DMS153 (cell line): ENCODE measurements at regions not wholly inside any gene's neighbourhood (a gene's known extent, or its start where the extent isn't known, plus 50 kb on each side); places are given as distances from the start of the nearest gene placed in this dataset.
"Not testable (repeated sequence)": the region's sequence is repeated elsewhere in the genome, so short reads cannot be mapped to it uniquely, and the experiment has no call there.

Experiments
- DNase-seq: peaks from one replicate; lab custom pipeline; 2025; lab: John Stamatoyannopoulos, UW

DNA sequence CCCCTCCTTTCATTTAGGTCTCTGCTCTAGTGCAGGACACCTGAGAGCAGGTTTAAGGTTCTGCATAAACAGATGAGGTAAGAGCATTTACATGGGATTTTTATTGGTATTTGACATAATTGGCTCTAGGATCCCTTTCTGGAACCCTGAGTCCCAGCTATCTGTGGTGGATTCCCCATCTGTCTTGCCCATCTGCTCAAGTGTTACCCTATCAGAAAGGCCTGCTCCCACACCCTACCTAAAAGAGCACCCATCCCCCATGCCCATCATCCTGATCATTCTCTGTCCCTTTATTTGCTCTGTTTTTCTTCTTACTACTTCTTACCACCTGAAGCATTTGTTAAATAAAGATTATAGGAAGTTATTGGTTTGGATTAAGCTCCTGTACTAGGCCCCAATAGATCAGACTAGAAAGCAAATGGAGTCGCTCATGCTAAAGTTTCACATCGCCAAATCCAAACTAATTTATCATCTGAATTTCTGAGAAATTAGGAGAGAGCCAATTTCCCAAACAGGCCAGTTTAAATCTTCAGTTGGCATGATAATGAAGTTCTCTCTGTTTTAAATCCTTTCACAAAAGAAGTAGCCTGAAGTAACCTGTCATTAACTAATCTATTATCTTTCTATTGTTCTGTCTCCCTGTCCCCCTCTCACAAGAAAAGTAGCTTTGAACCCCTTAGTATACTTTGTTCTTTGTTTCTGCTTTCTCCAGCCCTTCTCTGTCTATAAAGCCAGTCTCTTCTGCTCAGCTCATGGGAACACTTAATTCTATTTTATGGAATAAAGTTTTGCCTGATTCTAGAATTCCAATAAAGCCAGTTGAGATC, 178.6 kb downstream of the ZNF674 start:
- DNase-seq = no peak

DNA sequence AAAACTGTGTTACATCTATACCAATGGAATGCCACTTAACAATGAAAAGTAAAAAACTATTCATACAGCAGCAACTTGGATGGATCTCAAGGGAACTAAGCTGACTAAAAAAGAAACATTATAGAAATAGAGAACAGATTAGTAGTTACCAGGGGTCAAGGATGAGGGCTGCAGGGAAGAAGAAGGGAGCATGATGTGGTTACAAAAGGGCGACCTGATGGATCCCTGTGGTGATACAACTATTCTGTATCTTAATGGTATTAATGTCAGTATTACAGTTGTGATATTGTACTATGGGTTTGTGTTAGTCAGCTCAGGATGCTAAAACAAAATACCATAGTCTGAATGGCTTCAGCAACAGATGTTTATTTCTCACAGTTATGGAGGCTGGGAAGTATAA, 190.7 kb downstream of the ZNF674 start:
- no peak for DNase-seq

DNA sequence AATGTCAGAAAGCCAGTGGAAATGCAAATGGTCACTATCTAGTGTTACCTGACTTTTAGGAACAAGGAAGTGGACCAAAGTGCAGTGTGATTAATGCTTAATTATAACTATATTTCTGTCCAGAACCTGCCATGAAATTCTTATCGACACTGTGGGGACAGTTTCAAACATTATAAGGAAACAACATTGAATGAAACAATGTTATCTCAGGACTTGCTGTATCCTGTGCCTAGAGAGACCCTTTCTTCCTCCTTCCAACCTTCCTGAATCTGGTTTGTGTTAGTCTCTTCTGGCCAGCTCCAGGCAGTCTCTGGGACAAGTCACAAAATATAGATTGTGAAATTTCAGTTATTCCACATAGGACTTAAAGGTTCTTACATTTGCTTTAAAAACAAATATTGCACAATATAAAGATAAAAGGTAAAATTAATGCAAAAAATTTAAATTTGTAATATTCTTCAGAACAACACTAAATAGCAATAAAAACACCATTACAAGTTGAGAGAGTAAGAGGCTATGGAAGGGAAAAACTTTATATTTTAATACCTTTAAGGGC, 203.4 kb downstream of the ZNF674 start:
- no peak for DNase-seq

DNA sequence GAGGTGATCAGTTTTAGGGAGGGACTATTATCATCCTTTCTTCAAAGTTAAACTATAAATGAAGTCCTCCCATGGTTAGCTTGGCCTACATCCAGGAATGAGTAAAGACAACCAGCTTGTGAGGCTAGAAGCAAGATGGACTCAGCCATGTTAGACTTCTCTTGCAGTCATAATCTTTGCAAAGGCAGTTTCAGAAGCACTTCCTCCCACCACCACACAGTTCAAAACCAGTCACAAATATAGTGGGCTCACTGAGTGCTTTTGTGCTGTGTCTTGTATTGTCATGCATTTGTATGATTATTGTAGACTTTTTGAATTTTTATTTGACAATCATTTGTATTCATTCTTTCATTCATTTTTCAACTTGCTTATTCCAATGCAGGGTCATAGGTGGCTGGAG, 204.5 kb downstream of the ZNF674 start:
- DNase-seq = no peak

DNA sequence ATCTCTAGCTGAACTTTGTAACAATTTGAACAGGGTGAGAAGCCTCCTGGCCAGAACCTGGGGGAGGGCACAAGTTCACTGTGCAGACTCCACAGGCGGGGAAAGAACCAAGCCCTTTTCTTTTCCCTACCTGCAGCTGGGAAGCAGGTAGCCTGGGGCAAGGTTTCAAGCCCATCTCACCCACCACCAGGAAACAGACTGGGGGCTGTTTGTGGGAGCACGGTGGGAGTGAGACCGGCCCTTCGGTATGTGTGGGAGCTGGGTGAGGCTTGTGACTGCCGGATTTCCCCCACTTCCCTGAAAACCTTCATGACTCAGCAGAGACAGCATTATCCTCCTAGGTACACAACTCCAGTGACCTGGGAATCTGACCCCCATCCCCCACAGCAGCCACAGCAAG, 211.7 kb downstream of the ZNF674 start:
- DNase-seq = no peak

DNA sequence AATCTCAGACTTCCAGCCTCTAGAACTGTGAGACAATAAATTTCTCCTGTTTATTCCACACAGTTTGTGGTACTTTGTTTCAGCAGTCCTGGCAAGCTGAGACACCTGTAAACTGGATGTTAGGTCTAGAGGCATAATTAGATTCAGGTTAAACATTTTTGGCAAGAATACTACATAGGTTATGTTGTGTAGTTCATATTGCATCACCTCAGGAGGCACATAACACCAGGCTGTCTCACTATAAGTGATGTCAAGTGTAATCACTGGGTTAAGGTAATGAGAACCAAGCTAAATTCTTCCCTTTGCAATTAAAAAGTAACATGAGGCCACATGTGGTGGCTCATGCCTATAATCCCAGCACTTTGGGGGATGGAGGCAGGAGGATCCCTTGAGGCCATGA, 214.2 kb downstream of the ZNF674 start:
- DNase-seq = no peak

DNA sequence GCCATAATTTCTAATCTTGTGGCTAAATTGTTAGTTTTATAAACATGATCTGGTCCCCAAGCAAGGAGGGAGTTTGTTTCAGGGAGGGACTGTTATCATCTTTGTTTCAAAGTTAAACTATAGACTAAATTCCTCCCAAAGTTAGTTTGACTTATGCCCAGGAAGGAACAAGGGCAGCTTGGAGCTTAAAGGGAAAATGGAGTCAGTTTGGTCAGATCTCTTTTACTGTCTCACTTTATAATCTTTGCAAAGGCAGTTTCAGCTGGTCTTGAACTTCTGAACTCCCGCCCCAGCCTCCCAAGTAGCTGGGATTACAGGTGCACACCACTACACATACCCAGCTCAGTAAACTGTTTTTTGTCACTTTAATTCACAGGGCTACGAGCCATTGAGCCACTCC, 214.7 kb downstream of the ZNF674 start:
- no peak for DNase-seq

DNA sequence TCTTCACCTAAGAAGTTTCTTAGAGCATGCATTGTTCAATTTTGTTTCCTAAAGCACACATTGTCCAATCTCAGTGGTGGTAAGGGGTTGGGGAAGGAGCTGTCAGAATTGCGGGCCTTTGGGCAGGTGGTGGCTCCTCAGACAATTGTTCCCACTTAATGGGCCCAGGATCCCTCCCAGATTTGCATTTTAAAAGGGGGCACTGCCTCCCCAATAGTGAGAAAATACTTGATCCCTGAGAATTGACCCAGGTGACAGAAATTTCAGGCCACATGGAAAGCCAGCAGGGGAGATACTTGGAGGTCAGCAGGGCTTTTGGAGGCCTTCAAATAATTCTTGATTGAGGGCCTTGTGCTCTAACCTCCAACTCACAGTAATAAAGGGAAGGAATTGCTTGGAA, 217.1 kb downstream of the ZNF674 start:
- no peak for DNase-seq

DNA sequence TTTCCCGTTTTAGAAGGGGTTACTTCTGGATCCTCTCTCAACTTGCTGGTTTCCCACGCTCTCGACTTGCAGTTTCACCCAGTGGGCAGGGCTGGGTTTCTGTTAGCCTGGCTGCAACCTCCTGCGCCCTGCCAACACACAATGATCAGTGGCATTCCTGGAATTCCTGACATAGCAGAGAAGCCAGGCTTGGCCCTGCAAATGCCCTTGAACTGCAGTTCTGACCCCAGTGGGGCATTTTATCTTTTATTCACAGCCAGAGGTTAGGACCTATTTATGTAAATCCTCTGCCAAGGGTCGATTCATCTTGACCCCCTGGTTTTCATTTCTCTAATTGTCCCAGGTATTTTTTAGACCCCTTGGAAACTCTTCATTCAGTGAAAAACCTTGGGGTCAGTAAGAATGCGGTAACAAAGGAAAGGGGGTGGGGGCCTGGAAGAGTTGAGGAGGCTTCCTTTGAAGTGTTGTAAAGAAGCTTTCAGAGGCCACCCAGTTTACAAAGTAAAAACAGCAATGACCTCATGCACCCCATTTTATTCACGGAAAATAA, 217.6 kb downstream of the ZNF674 start:
- DNase-seq = no peak

DNA sequence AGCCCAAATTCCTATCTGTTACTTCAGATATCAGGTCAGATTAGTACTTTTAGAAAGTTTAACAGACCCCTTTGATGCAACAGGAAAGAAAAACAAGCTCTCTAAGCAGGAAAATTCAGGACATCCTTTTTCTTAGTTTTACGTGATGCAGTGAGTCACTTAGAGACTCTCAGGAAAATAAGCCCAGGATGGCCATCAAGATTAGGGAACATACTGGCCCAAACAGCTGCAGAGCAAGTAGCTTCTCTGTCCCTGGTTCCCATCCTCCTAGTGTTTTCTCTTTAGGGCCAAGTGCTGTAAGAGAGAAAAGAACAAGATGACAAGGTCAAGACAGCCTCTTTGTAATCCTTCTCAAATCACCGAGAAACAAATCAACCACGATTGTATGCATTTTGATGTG, 219.1 kb downstream of the ZNF674 start:
- DNase-seq = no peak

DNA sequence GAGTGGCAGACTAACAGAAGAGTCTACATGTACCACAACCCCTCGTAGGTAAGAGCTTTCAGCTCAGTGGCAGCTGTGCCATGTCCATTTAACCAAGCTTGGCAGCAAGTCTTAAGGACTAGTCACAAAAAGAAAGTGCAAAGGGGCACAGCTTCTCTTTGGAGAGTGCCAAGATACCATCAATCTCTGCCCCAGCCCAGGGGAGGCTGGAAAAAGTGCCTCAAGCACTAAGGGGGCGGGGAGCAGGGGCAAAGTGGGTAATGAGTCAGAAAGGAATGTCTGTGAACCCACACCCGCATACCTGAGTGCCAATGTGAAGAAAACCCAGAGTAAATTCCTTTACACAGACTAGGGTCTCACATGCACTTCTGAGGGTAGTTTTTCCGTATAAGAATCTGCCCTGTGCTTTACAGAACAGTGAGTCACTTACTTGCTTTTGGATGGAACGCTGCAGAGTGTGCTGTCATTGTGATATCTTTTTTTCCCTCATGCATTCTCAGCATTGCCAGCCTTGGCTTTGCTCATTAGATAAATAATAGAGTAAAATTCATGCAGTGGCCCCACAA, 219.8 kb downstream of the ZNF674 start:
- no peak for DNase-seq

DNA sequence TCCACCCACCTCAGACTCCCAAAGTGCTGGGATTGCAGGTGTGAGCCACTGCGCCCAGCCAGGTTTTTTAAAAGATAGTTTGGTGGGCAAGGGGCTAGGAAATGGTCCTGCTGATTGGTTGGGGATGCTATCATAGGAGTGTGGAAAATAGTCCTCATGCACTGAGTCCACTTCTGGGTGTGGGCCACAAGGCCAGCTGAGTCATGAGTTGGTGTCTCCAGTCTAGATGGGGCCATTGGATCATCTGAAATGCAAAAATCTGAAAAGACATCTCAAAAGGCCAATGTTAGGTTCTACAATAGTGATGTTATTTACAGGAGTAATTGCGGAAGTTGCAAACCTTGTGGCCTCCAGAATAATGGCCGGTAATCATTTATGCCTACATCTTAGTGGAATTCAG, 221.1 kb downstream of the ZNF674 start:
- no peak for DNase-seq

DNA sequence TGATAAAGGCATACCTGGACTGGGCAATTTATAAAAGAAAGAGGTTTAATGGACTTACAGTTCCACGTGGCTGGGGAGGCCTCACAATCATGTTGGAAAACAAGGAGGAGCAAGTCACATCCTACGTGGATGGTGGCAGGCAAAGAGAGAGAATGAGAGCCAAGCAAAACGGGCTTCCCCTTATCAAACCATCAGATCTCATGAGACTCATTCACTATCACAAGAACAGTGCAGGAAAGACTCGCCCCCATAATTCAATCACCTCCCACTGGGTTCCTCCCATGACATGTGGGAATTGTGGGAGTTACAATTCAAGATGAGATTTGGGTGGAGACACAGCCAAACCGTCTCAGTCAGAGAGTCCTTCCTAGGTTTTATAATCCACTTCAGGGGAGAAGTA, 222.3 kb downstream of the ZNF674 start:
- not testable (repeated sequence) for DNase-seq

DNA sequence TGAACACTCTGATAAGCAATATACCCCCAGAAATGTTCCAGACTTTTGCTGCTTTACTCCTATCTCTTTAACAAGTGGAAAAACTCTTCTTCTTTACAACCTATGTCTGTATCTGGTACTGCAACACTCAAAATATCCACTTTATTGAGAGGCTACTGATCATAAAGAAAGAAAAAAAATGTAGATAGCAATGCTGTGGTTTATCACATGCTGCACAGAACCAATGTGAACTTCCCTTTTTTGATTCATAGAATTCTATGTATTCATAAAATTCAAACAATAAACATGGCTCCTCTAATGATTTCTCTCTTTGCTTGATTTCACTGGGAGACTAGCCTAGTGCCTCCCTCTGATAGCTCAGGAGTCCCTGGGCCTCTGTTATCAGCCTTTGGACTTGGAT, 223.5 kb downstream of the ZNF674 start:
- DNase-seq = no peak

DNA sequence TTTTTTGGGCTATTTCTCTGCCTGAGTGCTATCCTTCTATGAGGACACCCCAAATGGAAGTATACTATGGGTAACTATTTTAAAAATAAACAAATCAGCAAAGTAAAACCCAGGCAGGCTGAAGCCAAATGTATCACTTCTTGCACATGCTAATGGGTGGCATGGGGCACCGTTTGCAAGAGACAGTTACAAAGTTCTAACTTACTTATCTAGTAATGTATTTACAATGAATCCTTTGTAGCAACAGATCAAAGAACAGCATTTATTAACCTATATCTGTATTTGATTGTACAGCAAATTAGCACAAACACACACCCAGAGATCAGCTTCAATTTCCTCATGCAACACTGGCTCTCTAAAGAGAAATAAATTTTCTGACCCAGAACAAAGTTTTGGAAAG, 225.5 kb downstream of the ZNF674 start:
- no peak for DNase-seq

DNA sequence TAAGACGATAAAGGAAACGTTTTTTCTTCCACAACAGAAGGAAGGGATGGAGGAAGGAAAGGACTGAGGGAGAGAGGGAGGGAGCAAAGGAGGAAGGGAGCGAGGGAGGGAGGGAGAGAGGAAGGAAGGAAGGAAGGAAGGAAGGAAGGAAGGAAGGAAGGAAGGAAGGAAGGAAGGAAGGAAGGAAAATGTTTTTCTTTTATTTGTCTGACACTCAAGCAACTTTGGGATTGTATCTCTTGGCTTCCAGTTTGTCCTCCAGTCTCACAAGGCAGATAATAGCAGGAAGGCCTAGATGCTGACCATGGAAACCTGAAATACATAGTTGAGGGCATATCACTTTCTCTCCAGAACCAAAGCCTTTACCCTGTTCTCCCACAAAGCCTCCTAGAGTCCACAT, 226.7 kb downstream of the ZNF674 start:
- DNase-seq = no peak

DNA sequence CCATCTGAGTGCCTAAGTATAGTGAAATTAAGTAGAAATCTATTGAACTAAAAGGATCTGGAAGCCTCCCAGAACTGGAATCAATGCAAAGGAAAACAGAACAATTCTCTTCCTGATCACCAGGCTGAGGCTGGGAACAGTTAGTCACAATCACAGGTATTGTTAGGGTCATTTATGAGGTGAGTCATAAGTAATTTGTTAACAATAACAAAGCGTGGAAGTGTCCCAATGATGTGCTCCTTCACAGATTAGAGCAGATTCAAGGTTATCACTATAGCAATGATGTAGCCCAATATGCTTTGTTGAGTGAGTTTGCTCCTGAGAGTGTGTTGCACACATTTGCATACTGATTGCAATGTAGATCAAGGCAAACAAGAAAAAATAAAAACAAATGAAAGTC, 228.1 kb downstream of the ZNF674 start:
- no peak for DNase-seq

DNA sequence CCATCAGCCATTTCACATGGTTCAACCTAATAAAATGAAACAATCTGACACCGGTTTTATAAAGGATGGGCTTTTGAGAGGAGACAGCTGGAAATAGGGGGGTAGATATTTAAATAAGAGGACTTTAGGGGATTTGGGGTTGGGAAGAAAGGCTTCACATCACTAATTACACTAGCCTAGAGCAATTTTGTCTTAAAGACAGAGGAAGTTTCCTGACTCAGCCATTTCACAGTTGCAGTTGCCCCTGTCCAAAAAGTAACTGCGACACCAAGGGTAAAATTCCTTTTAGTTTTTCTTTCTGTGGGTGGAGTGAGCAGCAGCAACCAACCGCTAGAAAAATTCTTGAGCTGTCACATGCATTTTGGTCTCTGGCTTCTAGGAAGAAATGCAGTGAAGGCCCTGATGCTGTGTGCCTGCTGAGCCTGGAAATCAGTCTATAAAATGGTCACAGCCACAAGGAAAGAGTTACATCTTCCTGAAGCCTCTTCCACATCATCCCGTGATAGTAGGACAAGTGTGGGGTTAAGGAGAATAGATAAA, 233.6 kb downstream of the ZNF674 start:
- no peak for DNase-seq

DNA sequence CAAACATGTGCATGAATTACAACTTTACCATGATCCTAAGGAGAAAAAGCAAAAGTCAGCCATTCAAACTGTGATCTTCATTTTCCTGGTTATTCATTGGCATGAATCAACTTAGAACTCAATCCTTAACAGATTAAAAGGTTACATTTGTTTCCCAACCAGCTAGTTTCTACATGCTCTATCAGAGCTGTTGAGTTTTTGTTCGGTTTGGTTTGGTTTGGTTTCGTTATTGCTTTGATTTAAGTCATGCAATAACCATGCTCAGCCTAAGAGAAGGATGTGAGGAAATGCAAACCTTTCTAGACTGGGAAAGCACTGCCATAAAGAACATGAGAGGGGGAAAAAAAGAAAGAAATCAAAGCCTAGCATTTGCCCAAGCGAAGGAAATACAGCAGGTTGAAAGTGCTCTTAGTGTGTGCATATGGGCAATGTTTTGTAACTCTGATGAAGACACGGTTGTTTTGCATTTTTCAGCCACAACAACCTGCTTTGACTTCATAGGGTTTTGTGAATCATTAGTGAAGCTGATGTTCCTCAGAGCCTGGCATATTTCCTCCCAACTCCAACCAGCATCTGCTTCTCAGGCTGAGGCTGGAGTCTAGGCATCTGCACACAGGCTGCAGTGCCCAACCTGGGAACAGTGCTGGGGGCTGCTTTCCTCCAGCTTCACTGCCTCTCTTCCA, 234.3 kb downstream of the ZNF674 start:
- DNase-seq = no peak

DNA sequence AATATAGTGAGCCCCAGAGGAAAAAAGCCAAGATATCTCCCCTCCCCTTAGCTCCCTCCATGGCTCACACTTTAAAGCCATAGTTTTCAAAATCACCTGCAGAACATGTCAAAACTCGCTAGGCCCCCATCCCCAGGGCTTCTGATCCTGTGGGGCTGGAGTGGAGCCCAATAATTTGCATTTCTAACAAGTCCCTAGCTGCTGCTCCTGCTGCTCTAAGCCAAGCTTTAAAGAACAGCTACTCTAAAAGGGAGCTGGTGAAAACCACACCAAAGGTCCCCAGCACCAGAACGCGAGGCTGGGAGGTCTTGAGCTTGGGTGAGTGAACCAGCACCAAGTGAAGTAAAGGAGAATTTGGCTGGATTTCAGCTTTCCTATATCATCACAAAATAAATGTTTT, 237.1 kb downstream of the ZNF674 start:
- DNase-seq = no peak

DNA sequence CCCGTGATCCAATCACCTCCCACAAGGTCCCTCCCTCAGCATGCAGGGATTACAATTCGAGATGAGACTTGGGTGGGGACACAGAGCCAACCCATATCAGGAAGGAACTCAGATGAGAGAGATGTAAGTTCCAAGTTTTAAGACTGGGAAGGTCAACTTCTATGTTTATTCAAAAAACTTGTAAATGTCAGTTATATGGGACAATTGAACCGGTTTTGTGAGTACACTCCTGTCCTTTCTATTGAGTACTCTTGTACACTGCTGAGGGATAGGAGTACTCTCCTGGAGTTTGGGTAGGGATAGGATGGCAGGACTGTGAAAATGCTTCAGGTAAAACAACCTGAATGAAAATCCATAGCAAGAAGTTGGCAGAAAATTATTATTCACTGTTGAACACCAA, 239.1 kb downstream of the ZNF674 start:
- no peak for DNase-seq

DNA sequence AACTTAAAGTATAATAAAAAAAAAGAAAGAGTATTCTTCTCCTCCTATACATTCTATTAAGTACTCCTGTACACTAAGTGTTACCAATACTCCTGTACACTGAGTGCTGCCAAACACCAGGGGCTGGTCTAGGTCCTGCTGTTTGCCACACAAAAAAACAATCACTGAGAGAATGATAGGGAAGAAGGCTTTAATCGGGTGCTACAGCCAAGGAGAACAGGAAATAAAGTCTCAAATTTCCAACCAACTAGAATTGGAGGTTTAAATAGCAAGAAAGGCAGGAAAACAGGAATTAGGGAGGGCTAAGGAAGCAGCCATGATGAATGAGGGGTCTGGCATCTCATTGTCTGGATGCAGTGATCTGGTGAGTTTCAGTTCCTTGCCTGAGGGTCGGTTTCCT, 239.8 kb downstream of the ZNF674 start:
- no peak for DNase-seq

DNA sequence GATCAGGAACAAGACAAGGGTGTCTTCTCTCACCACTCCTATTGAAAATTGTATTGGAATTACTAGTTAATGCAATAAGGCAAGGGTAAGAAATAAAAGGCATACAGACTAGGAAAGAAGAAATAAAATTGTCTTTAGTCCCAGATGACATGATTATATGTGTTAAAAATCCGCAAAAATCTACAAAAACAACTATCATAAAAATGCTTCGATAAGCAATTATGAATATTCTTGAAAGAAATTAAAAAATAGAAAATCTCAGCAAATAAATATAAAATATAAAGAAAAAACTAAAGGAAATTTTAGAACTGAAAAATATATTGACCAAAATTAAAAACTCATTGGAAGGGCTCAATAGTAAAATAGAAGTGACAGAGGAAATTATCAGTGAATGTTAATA, 243.3 kb downstream of the ZNF674 start:
- DNase-seq = no peak
